MM.1S (cell line): ENCODE measurements at regions not wholly inside any gene's neighbourhood (a gene's known extent, or its start where the extent isn't known, plus 50 kb on each side); places are given as distances from the start of the nearest gene placed in this dataset.

Source experiments
- DNase-seq: peaks from one replicate; pipeline ENCODE4 v3.0.0-alpha.2; 2015
- H2AFZ ChIP-seq: fragments of 300-600 bp; sonication (generic); 2 replicates; pipeline ENCODE4 v1.6.0; 2016; ENCODE audit warnings: antibody characterized with exemption, low read length
- H3F3A ChIP-seq: fragments of 300-600 bp; sonication (generic); 2 replicates; pipeline ENCODE4 v1.6.1; 2016; ENCODE audit warnings: mild to moderate bottlenecking, antibody characterized with exemption, low read length, moderate library complexity, mixed read lengths; ENCODE audit not compliant: insufficient read depth
- H3K27ac ChIP-seq: fragments of 300-600 bp; sonication (generic); 2 replicates; pipeline ENCODE4 v1.5.1; 2016; ENCODE audit warnings: mild to moderate bottlenecking, low read length
- H3K27me3 ChIP-seq: fragments of 300-600 bp; sonication (generic); replicated peaks from 2 replicates; pipeline ENCODE4 v1.6.0; 2016; ENCODE audit warnings: low read length; ENCODE audit not compliant: insufficient read depth
- H3K36me3 ChIP-seq: fragments of 300-600 bp; sonication (generic); replicated peaks from 2 replicates; pipeline ENCODE4 v1.6.1; 2016; ENCODE audit warnings: mild to moderate bottlenecking, low read length, mixed read lengths; ENCODE audit not compliant: insufficient read depth
- H3K4me1 ChIP-seq: fragments of 300-600 bp; sonication (generic); 2 replicates; pipeline ENCODE4 v1.6.1; 2016; ENCODE audit warnings: low read length, mixed read lengths
- H3K4me2 ChIP-seq: fragments of 300-600 bp; sonication (generic); 2 replicates; pipeline ENCODE4 v1.6.0; 2016; ENCODE audit warnings: low read depth, low read length
- H3K4me3 ChIP-seq: fragments of 300-600 bp; sonication (generic); 2 replicates; pipeline ENCODE4 v1.5.1; 2016; ENCODE audit warnings: low read length, mixed read lengths
- H3K79me2 ChIP-seq: fragments of 300-600 bp; sonication (generic); 2 replicates; pipeline ENCODE4 v1.6.1; 2016; ENCODE audit warnings: mixed run types, low read length, mixed read lengths
- H3K9ac ChIP-seq: fragments of 300-600 bp; sonication (generic); 2 replicates; pipeline ENCODE4 v1.6.1; 2016; ENCODE audit warnings: low read length, mixed read lengths
- H3K9me2 ChIP-seq: fragments of 300-600 bp; sonication (generic); replicated peaks from 2 replicates; pipeline ENCODE4 v1.6.1; 2016; ENCODE audit warnings: mild to moderate bottlenecking, low read length, mixed read lengths; ENCODE audit not compliant: insufficient read depth
- H3K9me3 ChIP-seq: fragments of 300-600 bp; sonication (generic); replicated peaks from 2 replicates; pipeline ENCODE4 v1.6.1; 2016; ENCODE audit warnings: mild to moderate bottlenecking, low read length, mixed read lengths; ENCODE audit not compliant: insufficient read depth
- H4K20me1 ChIP-seq: fragments of 300-600 bp; sonication (generic); 2 replicates; pipeline ENCODE4 v1.6.1; 2016; ENCODE audit warnings: mild to moderate bottlenecking, low read length, moderate library complexity, mixed read lengths; ENCODE audit not compliant: insufficient read depth
- CTCF ChIP-seq: fragments of 300-600 bp; sonication (generic); IDR thresholded peaks from 2 replicates; pipeline ENCODE4 v1.5.1; 2016; ENCODE audit warnings: antibody characterized with exemption, low read length, mixed read lengths
- EZH2 ChIP-seq: fragments of 300-600 bp; sonication (generic); optimal IDR thresholded peaks from 2 replicates; pipeline ENCODE3; 2017; ENCODE audit warnings: low read depth, mild to moderate bottlenecking, antibody characterized with exemption, low read length, mixed read lengths
- EZH2phosphoT487 ChIP-seq: fragments of 300-600 bp; sonication (generic); IDR thresholded peaks from 2 replicates; pipeline ENCODE4 v1.6.1; 2018; ENCODE audit warnings: antibody characterized with exemption, low read length

- no peaks in the 10 kb centered on the region for H3K27me3 ChIP-seq
- no peak overlapping the region for H3K4me2 ChIP-seq
- DNase-seq: no peak
- no peaks in the 10 kb centered on the region for H4K20me1 ChIP-seq
- no peak overlapping the region for H3K4me3 ChIP-seq
- no peak overlapping the region for H3K27ac ChIP-seq
- H3K9me3 ChIP-seq: no peaks in the 10 kb centered on the region
- no peaks in the 10 kb centered on the region for H3K4me1 ChIP-seq
- no peaks in the 10 kb centered on the region for H3K36me3 ChIP-seq
- H3K9me2 ChIP-seq: no peaks in the 10 kb centered on the region
- no peaks in the 10 kb centered on the region for H3F3A ChIP-seq
- TF ChIP-seq EZH2phosphoT487 (no peak), EZH2 (no peak), CTCF (no peak)
- H3K79me2 ChIP-seq: no peaks in the 10 kb centered on the region
- H3K9ac ChIP-seq: no peak overlapping the region
- no peak overlapping the region for H2AFZ ChIP-seq
These were observed 926.8 kb upstream of the MIR17HG start for GRCh38 chr13:90420683-90421082.

- no peak for DNase-seq
- Histone ChIP-seq H3K36me3 (no peaks in the 10 kb centered on the region), H3K9me3 (no peaks in the 10 kb centered on the region), H3F3A (no peaks in the 10 kb centered on the region), H3K4me1 (no peaks in the 10 kb centered on the region), H2AFZ (no peak overlapping the region), H3K4me3 (no peak overlapping the region), H3K27me3 (no peaks in the 10 kb centered on the region), H3K79me2 (no peaks in the 10 kb centered on the region), H3K27ac (no peak overlapping the region), H3K4me2 (no peak overlapping the region), H4K20me1 (no peaks in the 10 kb centered on the region), H3K9me2 (no peaks in the 10 kb centered on the region), H3K9ac (no peak overlapping the region)
- TF ChIP-seq EZH2 (no peak), CTCF (no peak), EZH2phosphoT487 (no peak)
These were observed 919.9 kb upstream of the MIR17HG start for GRCh38 chr13:90427322-90428272.

- Histone ChIP-seq H3K4me1 (no peaks in the 10 kb centered on the region), H3K79me2 (no peaks in the 10 kb centered on the region), H3K27ac (no peak overlapping the region), H3K4me2 (no peak overlapping the region), H3K27me3 (no peaks in the 10 kb centered on the region), H3K36me3 (no peaks in the 10 kb centered on the region), H3K4me3 (no peak overlapping the region), H3K9me3 (no peaks in the 10 kb centered on the region), H3F3A (no peaks in the 10 kb centered on the region), H3K9me2 (no peaks in the 10 kb centered on the region), H3K9ac (no peak overlapping the region), H4K20me1 (no peaks in the 10 kb centered on the region), H2AFZ (no peak overlapping the region)
- no peak for TF ChIP-seq EZH2phosphoT487
- no peak for TF ChIP-seq CTCF
- TF ChIP-seq EZH2: no peak
- no peak for DNase-seq
These were observed 918.8 kb upstream of the MIR17HG start for GRCh38 chr13:90428522-90429210.
